Cardiac muscle cell (in vitro differentiated cells and primary cell): ENCODE measurements at regions not wholly inside any gene's neighbourhood (a gene's known extent, or its start where the extent isn't known, plus 50 kb on each side); places are given as distances from the start of the nearest gene placed in this dataset.
A peak's percentile ranks its signal among the peaks of the same experiment; 100 is the strongest.

Experiments used
- DNase-seq, 2 donors: peaks; one replicate each; pipeline versions ENCODE4 v3.0.0 to v3.0.0-alpha.2; 2010 to 2017; ENCODE audit warnings: low read depth in 1 of 2, low spot score in 1 of 2
- H3K27ac ChIP-seq: fragments of 200-600 bp; sonication (generic); 2 replicates; pipeline ENCODE4 v1.5.1; 2016
- H3K27me3 ChIP-seq: fragments of 200-600 bp; sonication (generic); 2 replicates; pipeline ENCODE4 v1.6.0; 2016; ENCODE audit warnings: control low read depth
- H3K36me3 ChIP-seq: fragments of 200-600 bp; sonication (generic); 2 replicates; pipeline ENCODE4 v1.5.1; 2016; ENCODE audit warnings: control low read depth
- H3K4me1 ChIP-seq: fragments of 200-600 bp; sonication (generic); 2 replicates; pipeline ENCODE4 v1.8.1; 2017; ENCODE audit warnings: low read depth, mild to moderate bottlenecking, mixed run types
- H3K4me3 ChIP-seq: fragments of 200-600 bp; sonication (generic); 2 replicates; pipeline ENCODE4 v1.5.1; 2016; ENCODE audit warnings: mild to moderate bottlenecking
- H3K9me3 ChIP-seq: fragments of 200-600 bp; sonication (generic); 2 replicates; pipeline ENCODE4 v1.5.1; 2017; ENCODE audit warnings: low read depth, mild to moderate bottlenecking, control low read depth
- CTCF ChIP-seq: IDR thresholded peaks from 2 replicates; pipeline ENCODE4 v1.5.1; 2012; ENCODE audit warnings: low read depth, mild to moderate bottlenecking, low read length

GRCh38 chr20:63074182-63074581, 67.4 kb upstream of the BHLHE23 start:
- no peak for DNase-seq
- TF ChIP-seq CTCF: no peak
- Histone ChIP-seq H3K27me3 (peaks cover 48% of the 10 kb centered on the region), H3K36me3 (no peaks in the 10 kb centered on the region), H3K4me3 (no peak overlapping the region), H3K27ac (no peak overlapping the region), H3K4me1 (no peaks in the 10 kb centered on the region), H3K9me3 (no peaks in the 10 kb centered on the region)

GRCh38 chr20:63073738-63074065, 66.9 kb upstream of the BHLHE23 start:
- no peak for TF ChIP-seq CTCF
- Histone ChIP-seq H3K36me3 (no peaks in the 10 kb centered on the region), H3K4me3 (no peak overlapping the region), H3K27ac (no peak overlapping the region), H3K4me1 (no peaks in the 10 kb centered on the region), H3K9me3 (no peaks in the 10 kb centered on the region), H3K27me3 (peaks cover 48% of the 10 kb centered on the region)
- no peak for DNase-seq

- no peak for DNase-seq
- peaks cover 48% of the 10 kb centered on the region for H3K27me3 ChIP-seq
- no peak overlapping the region for H3K4me3 ChIP-seq
These were observed 66.4 kb upstream of the BHLHE23 start for GRCh38 chr20:63072991-63073737.

DNA sequence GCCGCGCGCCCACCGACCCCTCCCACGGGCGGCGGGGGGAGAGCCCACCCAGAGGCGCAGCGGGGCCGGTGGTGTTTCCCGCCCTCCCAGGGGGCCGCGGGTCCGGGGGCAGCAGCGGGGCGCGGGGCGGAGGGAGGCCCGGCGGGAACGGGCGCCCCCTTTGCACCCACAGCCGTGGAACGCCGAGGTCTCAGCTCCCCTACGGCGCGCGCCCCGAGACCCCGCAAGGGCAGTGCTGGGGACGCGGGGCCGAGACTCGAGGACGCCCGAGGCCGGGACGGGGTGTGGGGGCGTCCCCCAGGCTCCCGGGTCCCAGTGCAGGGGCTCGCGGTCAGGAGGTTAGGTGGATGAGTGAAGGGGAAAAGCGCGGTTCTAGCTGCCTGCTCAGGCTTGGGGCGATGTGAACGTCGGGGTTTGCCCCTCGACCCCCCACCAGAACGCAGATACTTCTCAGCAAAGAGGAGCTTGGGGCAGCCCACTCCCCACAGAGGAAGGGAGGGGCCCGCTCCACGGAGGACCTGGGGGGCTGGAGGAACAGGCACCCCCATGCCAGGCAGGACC, 65.5 kb upstream of the BHLHE23 start:
- Histone ChIP-seq H3K27ac (no peak overlapping the region), H3K36me3 (no peaks in the 10 kb centered on the region), H3K4me1 (no peaks in the 10 kb centered on the region), H3K9me3 (no peaks in the 10 kb centered on the region), H3K27me3 (peaks cover 48% of the 10 kb centered on the region), H3K4me3 (peak overlapping the region; percentile 9)
- no peak for DNase-seq
- TF ChIP-seq CTCF: no peak

More at GRCh38 chr20:63072991-63073737, 66.4 kb upstream of the BHLHE23 start:
- Histone ChIP-seq H3K36me3 (no peaks in the 10 kb centered on the region), H3K4me1 (no peaks in the 10 kb centered on the region), H3K9me3 (no peaks in the 10 kb centered on the region), H3K27ac (no peak overlapping the region)
- no peak for TF ChIP-seq CTCF

DNA sequence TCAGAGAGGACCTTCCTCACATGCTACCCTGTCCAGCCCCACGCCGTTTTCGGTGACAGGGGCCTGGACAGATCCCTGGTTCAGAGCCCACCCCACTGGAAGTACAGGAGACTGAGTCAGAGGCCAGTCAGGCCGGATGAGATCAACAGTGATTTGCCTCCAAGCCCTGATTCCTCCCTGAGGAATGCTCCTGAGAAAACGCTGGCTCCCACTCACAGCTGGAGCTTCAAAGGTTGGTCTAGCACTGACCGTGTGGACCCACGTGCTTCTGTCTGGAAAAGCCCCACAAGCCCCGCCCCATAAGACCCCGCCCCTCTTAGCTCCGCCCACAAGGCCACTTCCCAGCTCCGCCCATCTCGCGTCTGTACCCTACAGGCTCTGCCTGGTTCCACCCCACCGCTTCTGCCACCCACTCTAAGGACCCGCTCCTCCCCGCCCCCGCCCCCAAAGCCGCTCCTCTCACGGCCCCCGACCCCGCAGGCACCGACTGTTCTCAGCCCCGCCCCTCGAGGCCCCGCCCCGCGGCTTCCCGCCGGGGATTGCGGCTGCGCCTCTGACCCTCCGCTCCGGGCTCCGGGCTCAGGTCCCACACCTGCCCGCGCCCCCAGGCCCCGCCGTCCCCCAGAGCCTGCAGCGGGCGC, 64.9 kb upstream of the BHLHE23 start:
- H3K9me3 ChIP-seq: no peaks in the 10 kb centered on the region
- H3K36me3 ChIP-seq: no peaks in the 10 kb centered on the region
- TF ChIP-seq CTCF: no peak
- DNase-seq: peak; percentile 4 to 29
- H3K27me3 ChIP-seq: peaks cover 48% of the 10 kb centered on the region
- H3K4me3 ChIP-seq: peak overlapping the region; percentile 9
- H3K27ac ChIP-seq: no peak overlapping the region
- no peaks in the 10 kb centered on the region for H3K4me1 ChIP-seq
